K562 (cell line): ENCODE measurements at regions not wholly inside any gene's neighbourhood (a gene's known extent, or its start where the extent isn't known, plus 50 kb on each side); places are given as distances from the start of the nearest gene placed in this dataset.
A peak's percentile ranks its signal among the peaks of the same experiment; 100 is the strongest.

Source experiments
- CREM ChIP-seq: IDR thresholded peaks from 2 replicates; pipeline ENCODE4 v1.6.1; 2014; ENCODE audit warnings: antibody characterized with exemption, low read depth
- GTF2E2 ChIP-seq: fragments of 200-800 bp; sonication (Bioruptor generic); IDR thresholded peaks from 2 replicates; pipeline ENCODE4 v1.6.1; 2016; ENCODE audit warnings: missing genetic modification characterization, missing compliant biosample characterization
- KAT7 ChIP-seq: sonication (generic); formaldehyde crosslinking; IDR thresholded peaks from 2 replicates; pipeline ENCODE4 v1.8.0; 2022; ENCODE audit warnings: missing genetic modification reagents, mild to moderate bottlenecking, borderline replicate concordance
- MAFF ChIP-seq: IDR thresholded peaks from 2 replicates; pipeline ENCODE4 v1.6.1; 2012; ENCODE audit warnings: low read length, improper control_type of control experiment
- MTA3 ChIP-seq: fragments of 450-650 bp; formaldehyde crosslinking; IDR thresholded peaks from 2 replicates; pipeline ENCODE4 v1.6.1; 2017; ENCODE audit warnings: mild to moderate bottlenecking, borderline replicate concordance
- NR1H2 ChIP-seq: sonication (generic); formaldehyde crosslinking; IDR thresholded peaks from 2 replicates; pipeline ENCODE4 v1.4.0; 2020; ENCODE audit warnings: mild to moderate bottlenecking, missing genetic modification reagents
- SRF ChIP-seq, 2 experiments: fragments of 250-450, 450-650 bp in 1 of 2; sonication (Bioruptor Pico) in 1 of 2; sonication (generic) in 1 of 2; formaldehyde crosslinking; IDR thresholded peaks; 2 replicates each; pipeline versions ENCODE4 v1.5.0 to v1.5.1; 2020 to 2022; ENCODE audit warnings: mild to moderate bottlenecking in 1 of 2, missing genetic modification reagents in 1 of 2
- TF ChIP-seq, protein P1 (sequence below), 2 experiments: fragments of 450-650 bp in 1 of 2; IDR thresholded peaks; 2 replicates each; pipeline ENCODE4 v1.6.1; 2011 to 2017; ENCODE audit warnings: low read depth in 2 of 2, antibody characterized with exemption in 1 of 2, borderline replicate concordance in 1 of 2, low read length in 1 of 2, mild to moderate bottlenecking in 1 of 2, mixed read lengths in 1 of 2; ENCODE audit not compliant: control insufficient read depth in 1 of 2
- TF ChIP-seq, protein P2 (sequence below), 2 experiments: fragments of 450-650 bp; IDR thresholded peaks; 2 replicates each; pipeline ENCODE4 v1.6.1; 2016
- TF ChIP-seq, protein P3 (sequence below): fragments of 250-450 bp; sonication (Bioruptor Pico); IDR thresholded peaks from 2 replicates; pipeline ENCODE4 v1.9.0; 2021; ENCODE audit warnings: mild to moderate bottlenecking
- TF ChIP-seq, protein P4 (sequence below): fragments of 450-650 bp; IDR thresholded peaks from 2 replicates; pipeline ENCODE4 v1.6.1; 2016; ENCODE audit warnings: mild to moderate bottlenecking, moderate library complexity

DNA sequence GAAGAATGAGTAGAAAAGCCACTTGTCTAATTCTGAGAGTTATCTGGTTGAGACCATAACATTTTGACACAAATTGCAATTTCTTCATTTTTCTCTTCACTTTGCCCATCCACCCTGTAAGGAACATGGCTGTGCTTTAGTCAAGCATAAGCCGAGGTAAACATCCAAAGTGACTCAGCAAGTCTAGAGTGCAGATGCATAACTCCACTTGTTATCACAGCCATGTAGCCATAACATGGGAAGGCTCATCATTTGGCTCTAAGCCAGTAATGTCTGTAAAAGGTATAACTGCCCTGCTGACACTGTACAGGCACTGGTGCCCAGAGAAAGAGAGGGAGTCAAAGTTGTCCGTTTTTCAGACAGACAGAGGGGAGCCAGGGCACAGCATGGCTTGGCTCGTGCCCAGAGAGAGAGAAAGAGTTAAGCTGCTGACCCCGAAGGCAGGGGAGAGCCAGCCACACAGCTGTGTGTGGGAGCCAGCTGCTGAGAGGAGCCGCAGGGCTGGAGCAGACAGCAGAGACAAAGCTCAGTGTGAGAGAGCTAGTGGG lies 76.9 kb upstream of the EXOC1L start (continued):
- TF ChIP-seq MTA3 (0 out of 2 replicates have a peak, but pooled peaks have one; percentile 14), GTF2E2 (tag) (0 out of 2 replicates have a peak, but pooled peaks have one; percentile 50), SRF (CRISPR knock-in tag; IDR thresholded peaks at IDR 0.05) (no peak), KAT7 (CRISPR knock-in tag) (no peak), NR1H2 (CRISPR knock-in tag) (no peak), CREM (0 out of 2 replicates have a peak, but pooled peaks have one; percentile 10), MAFF (peak; percentile 79)
- TF ChIP-seq, protein P1, sequence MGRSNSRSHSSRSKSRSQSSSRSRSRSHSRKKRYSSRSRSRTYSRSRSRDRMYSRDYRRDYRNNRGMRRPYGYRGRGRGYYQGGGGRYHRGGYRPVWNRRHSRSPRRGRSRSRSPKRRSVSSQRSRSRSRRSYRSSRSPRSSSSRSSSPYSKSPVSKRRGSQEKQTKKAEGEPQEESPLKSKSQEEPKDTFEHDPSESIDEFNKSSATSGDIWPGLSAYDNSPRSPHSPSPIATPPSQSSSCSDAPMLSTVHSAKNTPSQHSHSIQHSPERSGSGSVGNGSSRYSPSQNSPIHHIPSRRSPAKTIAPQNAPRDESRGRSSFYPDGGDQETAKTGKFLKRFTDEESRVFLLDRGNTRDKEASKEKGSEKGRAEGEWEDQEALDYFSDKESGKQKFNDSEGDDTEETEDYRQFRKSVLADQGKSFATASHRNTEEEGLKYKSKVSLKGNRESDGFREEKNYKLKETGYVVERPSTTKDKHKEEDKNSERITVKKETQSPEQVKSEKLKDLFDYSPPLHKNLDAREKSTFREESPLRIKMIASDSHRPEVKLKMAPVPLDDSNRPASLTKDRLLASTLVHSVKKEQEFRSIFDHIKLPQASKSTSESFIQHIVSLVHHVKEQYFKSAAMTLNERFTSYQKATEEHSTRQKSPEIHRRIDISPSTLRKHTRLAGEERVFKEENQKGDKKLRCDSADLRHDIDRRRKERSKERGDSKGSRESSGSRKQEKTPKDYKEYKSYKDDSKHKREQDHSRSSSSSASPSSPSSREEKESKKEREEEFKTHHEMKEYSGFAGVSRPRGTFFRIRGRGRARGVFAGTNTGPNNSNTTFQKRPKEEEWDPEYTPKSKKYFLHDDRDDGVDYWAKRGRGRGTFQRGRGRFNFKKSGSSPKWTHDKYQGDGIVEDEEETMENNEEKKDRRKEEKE (IDR thresholded peaks at IDR 0.05; ENCODE audit: borderline replicate concordance in 1 of 2, control insufficient read depth in 1 of 2, low read depth in 2 of 2, low read length in 1 of 2): no peak
- TF ChIP-seq, protein P2, sequence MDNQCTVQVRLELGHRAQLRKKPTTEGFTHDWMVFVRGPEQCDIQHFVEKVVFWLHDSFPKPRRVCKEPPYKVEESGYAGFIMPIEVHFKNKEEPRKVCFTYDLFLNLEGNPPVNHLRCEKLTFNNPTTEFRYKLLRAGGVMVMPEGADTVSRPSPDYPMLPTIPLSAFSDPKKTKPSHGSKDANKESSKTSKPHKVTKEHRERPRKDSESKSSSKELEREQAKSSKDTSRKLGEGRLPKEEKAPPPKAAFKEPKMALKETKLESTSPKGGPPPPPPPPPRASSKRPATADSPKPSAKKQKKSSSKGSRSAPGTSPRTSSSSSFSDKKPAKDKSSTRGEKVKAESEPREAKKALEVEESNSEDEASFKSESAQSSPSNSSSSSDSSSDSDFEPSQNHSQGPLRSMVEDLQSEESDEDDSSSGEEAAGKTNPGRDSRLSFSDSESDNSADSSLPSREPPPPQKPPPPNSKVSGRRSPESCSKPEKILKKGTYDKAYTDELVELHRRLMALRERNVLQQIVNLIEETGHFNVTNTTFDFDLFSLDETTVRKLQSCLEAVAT (IDR thresholded peaks at IDR 0.05): no peak
- TF ChIP-seq, protein P3, sequence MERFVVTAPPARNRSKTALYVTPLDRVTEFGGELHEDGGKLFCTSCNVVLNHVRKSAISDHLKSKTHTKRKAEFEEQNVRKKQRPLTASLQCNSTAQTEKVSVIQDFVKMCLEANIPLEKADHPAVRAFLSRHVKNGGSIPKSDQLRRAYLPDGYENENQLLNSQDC: no peak
- TF ChIP-seq, protein P4, sequence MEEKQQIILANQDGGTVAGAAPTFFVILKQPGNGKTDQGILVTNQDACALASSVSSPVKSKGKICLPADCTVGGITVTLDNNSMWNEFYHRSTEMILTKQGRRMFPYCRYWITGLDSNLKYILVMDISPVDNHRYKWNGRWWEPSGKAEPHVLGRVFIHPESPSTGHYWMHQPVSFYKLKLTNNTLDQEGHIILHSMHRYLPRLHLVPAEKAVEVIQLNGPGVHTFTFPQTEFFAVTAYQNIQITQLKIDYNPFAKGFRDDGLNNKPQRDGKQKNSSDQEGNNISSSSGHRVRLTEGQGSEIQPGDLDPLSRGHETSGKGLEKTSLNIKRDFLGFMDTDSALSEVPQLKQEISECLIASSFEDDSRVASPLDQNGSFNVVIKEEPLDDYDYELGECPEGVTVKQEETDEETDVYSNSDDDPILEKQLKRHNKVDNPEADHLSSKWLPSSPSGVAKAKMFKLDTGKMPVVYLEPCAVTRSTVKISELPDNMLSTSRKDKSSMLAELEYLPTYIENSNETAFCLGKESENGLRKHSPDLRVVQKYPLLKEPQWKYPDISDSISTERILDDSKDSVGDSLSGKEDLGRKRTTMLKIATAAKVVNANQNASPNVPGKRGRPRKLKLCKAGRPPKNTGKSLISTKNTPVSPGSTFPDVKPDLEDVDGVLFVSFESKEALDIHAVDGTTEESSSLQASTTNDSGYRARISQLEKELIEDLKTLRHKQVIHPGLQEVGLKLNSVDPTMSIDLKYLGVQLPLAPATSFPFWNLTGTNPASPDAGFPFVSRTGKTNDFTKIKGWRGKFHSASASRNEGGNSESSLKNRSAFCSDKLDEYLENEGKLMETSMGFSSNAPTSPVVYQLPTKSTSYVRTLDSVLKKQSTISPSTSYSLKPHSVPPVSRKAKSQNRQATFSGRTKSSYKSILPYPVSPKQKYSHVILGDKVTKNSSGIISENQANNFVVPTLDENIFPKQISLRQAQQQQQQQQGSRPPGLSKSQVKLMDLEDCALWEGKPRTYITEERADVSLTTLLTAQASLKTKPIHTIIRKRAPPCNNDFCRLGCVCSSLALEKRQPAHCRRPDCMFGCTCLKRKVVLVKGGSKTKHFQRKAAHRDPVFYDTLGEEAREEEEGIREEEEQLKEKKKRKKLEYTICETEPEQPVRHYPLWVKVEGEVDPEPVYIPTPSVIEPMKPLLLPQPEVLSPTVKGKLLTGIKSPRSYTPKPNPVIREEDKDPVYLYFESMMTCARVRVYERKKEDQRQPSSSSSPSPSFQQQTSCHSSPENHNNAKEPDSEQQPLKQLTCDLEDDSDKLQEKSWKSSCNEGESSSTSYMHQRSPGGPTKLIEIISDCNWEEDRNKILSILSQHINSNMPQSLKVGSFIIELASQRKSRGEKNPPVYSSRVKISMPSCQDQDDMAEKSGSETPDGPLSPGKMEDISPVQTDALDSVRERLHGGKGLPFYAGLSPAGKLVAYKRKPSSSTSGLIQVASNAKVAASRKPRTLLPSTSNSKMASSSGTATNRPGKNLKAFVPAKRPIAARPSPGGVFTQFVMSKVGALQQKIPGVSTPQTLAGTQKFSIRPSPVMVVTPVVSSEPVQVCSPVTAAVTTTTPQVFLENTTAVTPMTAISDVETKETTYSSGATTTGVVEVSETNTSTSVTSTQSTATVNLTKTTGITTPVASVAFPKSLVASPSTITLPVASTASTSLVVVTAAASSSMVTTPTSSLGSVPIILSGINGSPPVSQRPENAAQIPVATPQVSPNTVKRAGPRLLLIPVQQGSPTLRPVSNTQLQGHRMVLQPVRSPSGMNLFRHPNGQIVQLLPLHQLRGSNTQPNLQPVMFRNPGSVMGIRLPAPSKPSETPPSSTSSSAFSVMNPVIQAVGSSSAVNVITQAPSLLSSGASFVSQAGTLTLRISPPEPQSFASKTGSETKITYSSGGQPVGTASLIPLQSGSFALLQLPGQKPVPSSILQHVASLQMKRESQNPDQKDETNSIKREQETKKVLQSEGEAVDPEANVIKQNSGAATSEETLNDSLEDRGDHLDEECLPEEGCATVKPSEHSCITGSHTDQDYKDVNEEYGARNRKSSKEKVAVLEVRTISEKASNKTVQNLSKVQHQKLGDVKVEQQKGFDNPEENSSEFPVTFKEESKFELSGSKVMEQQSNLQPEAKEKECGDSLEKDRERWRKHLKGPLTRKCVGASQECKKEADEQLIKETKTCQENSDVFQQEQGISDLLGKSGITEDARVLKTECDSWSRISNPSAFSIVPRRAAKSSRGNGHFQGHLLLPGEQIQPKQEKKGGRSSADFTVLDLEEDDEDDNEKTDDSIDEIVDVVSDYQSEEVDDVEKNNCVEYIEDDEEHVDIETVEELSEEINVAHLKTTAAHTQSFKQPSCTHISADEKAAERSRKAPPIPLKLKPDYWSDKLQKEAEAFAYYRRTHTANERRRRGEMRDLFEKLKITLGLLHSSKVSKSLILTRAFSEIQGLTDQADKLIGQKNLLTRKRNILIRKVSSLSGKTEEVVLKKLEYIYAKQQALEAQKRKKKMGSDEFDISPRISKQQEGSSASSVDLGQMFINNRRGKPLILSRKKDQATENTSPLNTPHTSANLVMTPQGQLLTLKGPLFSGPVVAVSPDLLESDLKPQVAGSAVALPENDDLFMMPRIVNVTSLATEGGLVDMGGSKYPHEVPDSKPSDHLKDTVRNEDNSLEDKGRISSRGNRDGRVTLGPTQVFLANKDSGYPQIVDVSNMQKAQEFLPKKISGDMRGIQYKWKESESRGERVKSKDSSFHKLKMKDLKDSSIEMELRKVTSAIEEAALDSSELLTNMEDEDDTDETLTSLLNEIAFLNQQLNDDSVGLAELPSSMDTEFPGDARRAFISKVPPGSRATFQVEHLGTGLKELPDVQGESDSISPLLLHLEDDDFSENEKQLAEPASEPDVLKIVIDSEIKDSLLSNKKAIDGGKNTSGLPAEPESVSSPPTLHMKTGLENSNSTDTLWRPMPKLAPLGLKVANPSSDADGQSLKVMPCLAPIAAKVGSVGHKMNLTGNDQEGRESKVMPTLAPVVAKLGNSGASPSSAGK: no peak
